GM06990 (cell line): ENCODE measurements at regions not wholly inside any gene's neighbourhood (a gene's known extent, or its start where the extent isn't known, plus 50 kb on each side); places are given as distances from the start of the nearest gene placed in this dataset.

ENCODE experiments used
- DNase-seq: peaks from one replicate; pipeline ENCODE4 v3.0.0-alpha.2; 2011; ENCODE audit not compliant: insufficient read length; ENCODE audit errors: extremely low read depth
- H3K27me3 ChIP-seq: replicated peaks from 2 replicates; pipeline ENCODE4 v1.6.0; 2011; ENCODE audit warnings: low read length; ENCODE audit not compliant: control insufficient read depth, insufficient read depth
- H3K36me3 ChIP-seq: 2 replicates; pipeline ENCODE4 v1.5.1; 2011; ENCODE audit warnings: low read length; ENCODE audit not compliant: control insufficient read depth, insufficient read depth
- H3K4me3 ChIP-seq: replicated peaks from 2 replicates; pipeline ENCODE4 v1.5.1; 2011; ENCODE audit warnings: low read depth, mild to moderate bottlenecking, control low read depth, low read length
- TF ChIP-seq, protein P1 (sequence below): IDR thresholded peaks from 2 replicates; pipeline ENCODE4 v1.5.1; 2011; ENCODE audit warnings: low read length, control low read depth, mild to moderate bottlenecking, inconsistent platforms; ENCODE audit not compliant: insufficient read depth, poor library complexity, severe bottlenecking

- no peak overlapping the region for H3K4me3 ChIP-seq
- TF ChIP-seq, protein P1, sequence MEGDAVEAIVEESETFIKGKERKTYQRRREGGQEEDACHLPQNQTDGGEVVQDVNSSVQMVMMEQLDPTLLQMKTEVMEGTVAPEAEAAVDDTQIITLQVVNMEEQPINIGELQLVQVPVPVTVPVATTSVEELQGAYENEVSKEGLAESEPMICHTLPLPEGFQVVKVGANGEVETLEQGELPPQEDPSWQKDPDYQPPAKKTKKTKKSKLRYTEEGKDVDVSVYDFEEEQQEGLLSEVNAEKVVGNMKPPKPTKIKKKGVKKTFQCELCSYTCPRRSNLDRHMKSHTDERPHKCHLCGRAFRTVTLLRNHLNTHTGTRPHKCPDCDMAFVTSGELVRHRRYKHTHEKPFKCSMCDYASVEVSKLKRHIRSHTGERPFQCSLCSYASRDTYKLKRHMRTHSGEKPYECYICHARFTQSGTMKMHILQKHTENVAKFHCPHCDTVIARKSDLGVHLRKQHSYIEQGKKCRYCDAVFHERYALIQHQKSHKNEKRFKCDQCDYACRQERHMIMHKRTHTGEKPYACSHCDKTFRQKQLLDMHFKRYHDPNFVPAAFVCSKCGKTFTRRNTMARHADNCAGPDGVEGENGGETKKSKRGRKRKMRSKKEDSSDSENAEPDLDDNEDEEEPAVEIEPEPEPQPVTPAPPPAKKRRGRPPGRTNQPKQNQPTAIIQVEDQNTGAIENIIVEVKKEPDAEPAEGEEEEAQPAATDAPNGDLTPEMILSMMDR, result no peak
- H3K36me3 ChIP-seq, result no peaks in the 10 kb centered on the region
- DNase-seq, result no peak
- H3K27me3 ChIP-seq, result no peaks in the 10 kb centered on the region
Observed at GRCh38 chr1:208448425-208448824, 204.2 kb upstream of the PLXNA2 start.

DNA sequence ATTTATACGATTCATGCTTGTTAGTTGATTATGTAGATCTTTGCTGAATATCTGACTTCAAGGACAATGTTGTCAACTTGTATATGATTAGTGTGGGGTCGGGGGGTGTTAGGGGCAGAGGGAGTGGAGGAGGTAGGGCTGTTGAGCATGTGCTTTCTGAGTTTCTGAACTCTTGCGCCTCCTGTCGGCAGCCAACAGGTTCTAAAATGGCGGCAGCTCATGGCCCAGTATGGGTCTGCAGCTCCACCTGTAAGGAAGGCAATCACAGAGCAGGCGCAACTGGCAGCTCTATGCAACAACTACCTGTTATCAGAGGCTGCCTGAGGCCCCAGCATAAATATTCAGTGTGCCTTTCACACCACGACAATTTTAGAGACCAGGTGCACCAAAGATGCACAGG lies 205.8 kb upstream of the PLXNA2 start:
- Histone ChIP-seq H3K4me3 (no peak overlapping the region), H3K27me3 (no peaks in the 10 kb centered on the region), H3K36me3 (no peaks in the 10 kb centered on the region)
- TF ChIP-seq, protein P1, result no peak
- DNase-seq, result no peak

DNA sequence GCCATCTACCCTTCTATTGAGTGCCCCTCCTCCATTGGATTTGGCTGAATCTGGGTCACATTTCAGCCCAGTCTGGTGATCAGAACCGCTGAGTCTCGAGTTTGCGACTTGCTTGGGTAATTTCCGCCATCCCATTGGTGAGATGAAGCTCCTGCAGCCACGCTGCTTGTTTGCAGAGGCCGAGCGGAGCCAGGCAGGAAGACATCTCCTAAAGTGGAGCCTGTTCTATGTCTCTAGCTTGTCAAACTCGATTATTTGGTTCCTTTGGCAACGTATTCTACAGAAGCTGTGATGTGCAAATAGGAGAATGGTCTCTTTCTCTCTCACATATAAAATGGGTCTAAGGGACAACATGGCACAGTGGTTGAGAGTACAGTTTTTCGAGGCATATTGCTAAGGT lies 206.8 kb upstream of the PLXNA2 start:
- H3K4me3 ChIP-seq, result no peak overlapping the region
- H3K36me3 ChIP-seq, result no peaks in the 10 kb centered on the region
- H3K27me3 ChIP-seq, result no peaks in the 10 kb centered on the region
- no peak for DNase-seq
- TF ChIP-seq, protein P1, result no peak

- DNase-seq, result no peak
Observed at GRCh38 chr1:208455821-208456220, 211.6 kb upstream of the PLXNA2 start.

GRCh38 chr1:208456487-208456886 lies 212.3 kb upstream of the PLXNA2 start:
- no peak overlapping the region for H3K4me3 ChIP-seq
- H3K36me3 ChIP-seq, result no peaks in the 10 kb centered on the region
- no peak for DNase-seq
- TF ChIP-seq, protein P1, result no peak
- no peaks in the 10 kb centered on the region for H3K27me3 ChIP-seq

More at GRCh38 chr1:208455821-208456220, 211.6 kb upstream of the PLXNA2 start:
- no peaks in the 10 kb centered on the region for H3K27me3 ChIP-seq
- no peaks in the 10 kb centered on the region for H3K36me3 ChIP-seq
- H3K4me3 ChIP-seq, result no peak overlapping the region
- TF ChIP-seq, protein P1, result no peak

DNA sequence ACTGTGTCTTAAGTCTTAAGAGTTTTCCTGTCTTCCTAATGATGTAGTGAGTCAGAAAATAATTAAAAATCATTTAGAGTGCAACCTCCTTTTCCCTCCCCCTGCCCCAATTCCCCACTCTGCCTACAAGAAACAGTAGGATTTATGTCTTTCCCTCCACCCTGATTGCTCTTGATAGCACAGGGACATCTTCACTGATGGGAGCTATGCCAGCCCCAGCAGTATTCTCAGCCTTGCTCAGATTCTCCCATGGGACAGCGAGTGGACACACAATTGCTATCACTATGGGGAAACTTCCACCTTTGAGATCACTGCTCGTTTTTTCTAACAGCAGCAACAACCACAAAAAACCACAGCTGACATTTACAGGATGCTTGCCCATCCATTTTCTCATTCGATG lies 216.6 kb upstream of the PLXNA2 start:
- no peak overlapping the region for H3K4me3 ChIP-seq
- DNase-seq, result no peak
- H3K27me3 ChIP-seq, result no peaks in the 10 kb centered on the region
- H3K36me3 ChIP-seq, result no peaks in the 10 kb centered on the region
- TF ChIP-seq, protein P1, result no peak
